ENCODE measurements at regions not wholly inside any gene's neighbourhood (a gene's known extent, or its start where the extent isn't known, plus 50 kb on each side); places are given as distances from the start of the nearest gene placed in this dataset.

DNA sequence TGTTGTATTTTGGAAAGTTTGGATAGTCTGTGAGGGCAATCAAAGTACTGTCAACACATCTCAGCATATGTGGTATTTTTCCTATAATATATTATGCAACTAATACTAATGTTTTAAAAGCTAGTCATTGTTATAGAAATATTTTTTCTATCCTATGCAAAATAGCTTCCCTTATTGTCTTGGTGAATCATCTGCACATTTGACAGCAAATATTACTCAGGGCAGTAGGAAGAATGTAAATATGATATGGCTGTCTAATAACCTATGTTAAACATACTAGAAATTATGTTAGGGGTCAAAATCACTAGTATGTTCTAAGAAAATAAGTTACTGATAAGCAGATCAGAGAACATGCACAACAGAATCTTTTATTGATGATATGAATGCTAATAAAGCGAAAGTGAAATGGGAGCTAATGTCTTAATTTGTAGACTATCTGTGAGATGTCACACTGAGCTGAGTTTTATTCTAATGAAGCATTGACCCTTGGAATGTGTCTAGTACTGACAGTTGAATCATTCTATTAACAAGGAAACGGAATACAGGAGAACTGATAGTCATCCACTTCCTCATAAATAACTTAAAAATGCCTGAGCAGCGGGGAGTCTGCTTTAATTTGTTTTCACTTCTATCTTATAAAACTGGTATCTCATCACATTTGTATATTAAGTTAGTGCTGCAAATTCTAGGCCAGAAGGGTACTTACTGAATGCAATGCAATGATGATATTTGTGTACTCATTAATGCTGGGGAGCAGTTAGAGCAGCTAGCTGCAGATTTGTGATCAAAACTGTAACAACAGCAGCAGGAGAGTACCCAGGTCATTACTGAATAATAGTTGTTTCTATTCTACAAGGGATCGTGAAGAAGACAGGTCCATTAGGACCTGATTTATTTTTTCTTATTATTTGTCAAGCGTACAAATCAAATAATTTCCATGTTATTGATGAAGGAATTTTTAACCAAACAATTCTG, 440.3 kb upstream of the AADAT start:
- TF ChIP-seq GATA2 (IDR thresholded peaks at IDR 0.05; ENCODE audit: low read depth, low read length): no peak
- no peak for TF ChIP-seq GATA3 (IDR thresholded peaks at IDR 0.05; ENCODE audit: low read depth, low read length)

Measured in SH-SY5Y (cell line).